Stimulated activated CD4-positive, alpha-beta T cell treated with anti-CD3 and anti-CD28 coated beads, Interleukin-1b, Interleukin-23, amount 100 ng/mL, for 1 hour (primary cell): ENCODE measurements at regions not wholly inside any gene's neighbourhood (a gene's known extent, or its start where the extent isn't known, plus 50 kb on each side); places are given as distances from the start of the nearest gene placed in this dataset.

ENCODE experiments used
- DNase-seq, 2 donors: peaks; one replicate each; pipeline ENCODE4 v3.0.0-alpha.2; 2020; ENCODE audit warnings: low read depth in 2 of 2

- no peak for DNase-seq
Measured at GRCh38 chr20:61043681-61044080, 208.4 kb upstream of the CDH4 start.

- no peak for DNase-seq
Measured at GRCh38 chr20:61044499-61044898, 207.6 kb upstream of the CDH4 start.

- no peak for DNase-seq
Measured at GRCh38 chr20:61045091-61045490, 207.0 kb upstream of the CDH4 start.

- no peak for DNase-seq
Measured at GRCh38 chr20:61045876-61046585, 206.0 kb upstream of the CDH4 start.

GRCh38 chr20:61046721-61047351 lies 205.2 kb upstream of the CDH4 start:
- no peak for DNase-seq

- DNase-seq: no peak
Measured at GRCh38 chr20:61047515-61047914, 204.5 kb upstream of the CDH4 start.

GRCh38 chr20:61048302-61048701 lies 203.8 kb upstream of the CDH4 start:
- DNase-seq: no peak

GRCh38 chr20:61049684-61050083 lies 202.4 kb upstream of the CDH4 start:
- DNase-seq: no peak

- no peak for DNase-seq
Measured at GRCh38 chr20:61050336-61050890, 201.6 kb upstream of the CDH4 start.

GRCh38 chr20:61052195-61052750 lies 199.8 kb upstream of the CDH4 start:
- DNase-seq: no peak

GRCh38 chr20:61052776-61053442 lies 199.2 kb upstream of the CDH4 start:
- no peak for DNase-seq

GRCh38 chr20:61053487-61053886 lies 198.6 kb upstream of the CDH4 start:
- no peak for DNase-seq

- DNase-seq: no peak
Measured at GRCh38 chr20:61053889-61054288, 198.2 kb upstream of the CDH4 start.

- no peak for DNase-seq
Measured at GRCh38 chr20:61054411-61054810, 197.7 kb upstream of the CDH4 start.

GRCh38 chr20:61055180-61056010 lies 196.7 kb upstream of the CDH4 start:
- DNase-seq: no peak

- no peak for DNase-seq
Measured at GRCh38 chr20:61056116-61056515, 195.9 kb upstream of the CDH4 start.

- DNase-seq: no peak
Measured at GRCh38 chr20:61056627-61057442, 195.2 kb upstream of the CDH4 start.

GRCh38 chr20:61057443-61058121 lies 194.5 kb upstream of the CDH4 start:
- DNase-seq: no peak

- DNase-seq: no peak
Measured at GRCh38 chr20:61061981-61062380, 190.1 kb upstream of the CDH4 start.

- DNase-seq: no peak
Measured at GRCh38 chr20:61065853-61066252, 186.2 kb upstream of the CDH4 start.
